AG09309 (cell line): ENCODE measurements at regions not wholly inside any gene's neighbourhood (a gene's known extent, or its start where the extent isn't known, plus 50 kb on each side); places are given as distances from the start of the nearest gene placed in this dataset.
A peak's percentile ranks its signal among the peaks of the same experiment; 100 is the strongest.

Experiments
- DNase-seq: peaks from one replicate; pipeline ENCODE4 v3.0.0-alpha.2; 2010; ENCODE audit warnings: low read depth
- H3K4me3 ChIP-seq: 2 replicates; pipeline ENCODE4 v1.5.1; 2011; ENCODE audit warnings: mild to moderate bottlenecking, low read depth, low read length, moderate library complexity; ENCODE audit not compliant: control insufficient read depth
- CTCF ChIP-seq: IDR thresholded peaks from 2 replicates; pipeline ENCODE4 v1.5.1; 2011; ENCODE audit warnings: mild to moderate bottlenecking, low read depth, low read length, inconsistent platforms; ENCODE audit not compliant: insufficient read depth, control insufficient read depth; ENCODE audit errors: missing control alignments

GRCh38 chr15:100703032-100703578, 100.7 kb downstream of the ASB7 start:
- no peak overlapping the region for H3K4me3 ChIP-seq
- no peak for TF ChIP-seq CTCF
- no peak for DNase-seq

- DNase-seq = no peak
- H3K4me3 ChIP-seq = no peak overlapping the region
These were observed 101.3 kb downstream of the ASB7 start for GRCh38 chr15:100703671-100704070.

GRCh38 chr15:100704281-100705055, 102.1 kb downstream of the ASB7 start:
- DNase-seq = peak; percentile 61
- TF ChIP-seq CTCF = no peak
- H3K4me3 ChIP-seq = no peak overlapping the region

More at GRCh38 chr15:100703671-100704070, 101.3 kb downstream of the ASB7 start:
- no peak for TF ChIP-seq CTCF

GRCh38 chr15:100705065-100705464, 102.7 kb downstream of the ASB7 start:
- TF ChIP-seq CTCF = no peak
- H3K4me3 ChIP-seq = no peak overlapping the region
- DNase-seq = no peak

- DNase-seq = no peak
- H3K4me3 ChIP-seq = no peak overlapping the region
- no peak for TF ChIP-seq CTCF
These were observed 103.5 kb downstream of the ASB7 start for GRCh38 chr15:100705841-100706240.

GRCh38 chr15:100707229-100707628, 104.8 kb downstream of the ASB7 start:
- DNase-seq = no peak
- no peak overlapping the region for H3K4me3 ChIP-seq
- no peak for TF ChIP-seq CTCF

- no peak overlapping the region for H3K4me3 ChIP-seq
- no peak for TF ChIP-seq CTCF
- no peak for DNase-seq
These were observed 106.5 kb downstream of the ASB7 start for GRCh38 chr15:100708916-100709315.
